ENCODE measurements at regions not wholly inside any gene's neighbourhood (a gene's known extent, or its start where the extent isn't known, plus 50 kb on each side); places are given as distances from the start of the nearest gene placed in this dataset.
"Not testable (repeated sequence)": the region's sequence is repeated elsewhere in the genome, so short reads cannot be mapped to it uniquely, and the experiment has no call there.

DNA sequence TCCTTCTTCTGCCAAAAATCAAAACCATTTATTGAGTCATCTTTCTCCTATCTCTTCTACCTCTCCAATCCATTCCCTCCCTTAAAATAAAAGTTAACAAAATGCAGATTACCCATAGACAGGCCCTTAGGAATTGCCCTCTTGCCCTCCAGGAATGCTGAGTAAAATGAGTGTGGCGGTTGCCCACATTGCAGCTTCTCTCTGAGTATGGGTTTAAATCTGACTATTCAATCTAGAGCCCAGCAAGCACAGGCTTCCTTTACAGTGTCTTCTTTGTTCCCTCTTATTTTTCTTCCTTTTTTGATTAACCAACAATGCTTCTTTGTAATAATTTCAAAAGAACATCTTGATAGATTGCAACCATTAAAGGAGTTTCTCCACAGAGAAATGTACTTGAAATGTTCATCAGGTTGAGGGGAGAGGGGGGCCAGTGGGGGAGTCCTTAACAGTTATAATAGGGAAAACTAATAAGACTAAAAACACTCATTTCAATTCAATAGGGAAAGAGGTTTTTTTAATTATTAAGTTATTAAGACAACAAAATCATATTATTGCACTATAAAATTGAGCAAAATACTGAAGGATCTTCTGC, 135.3 kb upstream of the LMCD1 start:
- no peak for DNase-seq

- no peak for DNase-seq
These were observed 133.0 kb upstream of the LMCD1 start for GRCh38 chr3:8368598-8368997.

DNA sequence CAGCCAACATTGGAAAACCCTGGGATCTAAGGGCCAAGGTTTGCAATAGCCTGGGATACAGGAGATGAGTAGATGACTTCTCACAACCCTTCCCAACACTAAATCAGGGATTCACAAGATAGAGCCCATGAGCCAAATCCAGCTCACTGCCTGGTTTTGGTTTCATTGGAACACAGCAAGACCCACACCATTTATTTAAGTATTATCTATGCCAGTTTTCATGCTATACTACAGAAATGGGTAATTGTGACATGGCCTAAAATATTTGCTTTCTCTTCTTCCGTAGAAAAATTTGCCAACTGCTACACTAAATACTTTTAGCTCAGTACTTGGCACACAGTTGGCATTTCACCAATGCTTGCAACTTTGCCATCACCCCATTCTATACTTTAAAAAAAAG, 132.0 kb upstream of the LMCD1 start:
- no peak for DNase-seq

DNA sequence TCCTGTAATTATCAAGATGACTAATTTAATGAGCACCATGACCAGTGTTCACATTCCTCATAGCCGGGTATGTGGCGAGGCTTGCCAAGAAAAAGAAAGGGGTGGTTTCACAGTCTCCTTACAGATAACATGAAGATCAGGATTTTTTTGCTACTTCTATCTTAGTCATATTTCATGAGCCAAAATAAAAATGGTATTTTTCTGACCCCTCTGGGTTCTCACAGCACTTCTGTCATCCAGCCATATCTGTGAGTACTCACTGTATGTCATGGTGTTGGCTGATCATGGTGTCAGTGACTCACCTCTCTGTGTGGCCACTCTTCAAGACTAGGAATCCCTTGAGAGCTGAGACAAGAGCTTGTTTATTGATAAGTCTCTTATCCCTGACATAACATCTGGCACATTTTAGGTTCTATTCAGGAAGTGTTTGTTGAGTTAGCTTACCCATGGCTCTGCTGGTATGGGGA, 130.5 kb upstream of the LMCD1 start:
- DNase-seq, result no peak

DNA sequence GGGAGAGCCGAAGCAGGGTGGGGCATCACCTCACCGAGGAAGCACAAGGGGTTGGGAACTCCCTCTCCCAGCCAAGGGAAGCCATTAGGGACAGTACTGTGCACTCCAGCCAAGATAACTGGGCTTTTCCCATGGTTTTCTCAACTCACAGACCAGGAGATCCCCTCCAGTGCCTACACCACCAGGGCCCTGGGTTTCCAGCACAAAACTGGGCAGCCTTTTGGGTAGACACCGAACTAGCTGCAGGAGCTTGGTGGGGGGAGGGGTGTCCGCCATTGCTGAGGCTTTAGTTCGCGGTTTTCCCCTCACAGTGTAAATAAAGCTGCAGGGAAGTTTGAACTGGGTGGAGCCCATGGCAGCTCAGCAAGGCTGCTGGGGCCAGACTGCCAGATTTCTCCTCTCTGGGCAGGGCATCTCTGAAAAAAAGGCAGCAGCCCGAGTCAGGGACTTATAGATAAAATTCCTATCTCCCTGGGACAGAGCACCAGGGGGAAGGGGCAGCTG, 129.6 kb upstream of the LMCD1 start:
- DNase-seq, result no peak

DNA sequence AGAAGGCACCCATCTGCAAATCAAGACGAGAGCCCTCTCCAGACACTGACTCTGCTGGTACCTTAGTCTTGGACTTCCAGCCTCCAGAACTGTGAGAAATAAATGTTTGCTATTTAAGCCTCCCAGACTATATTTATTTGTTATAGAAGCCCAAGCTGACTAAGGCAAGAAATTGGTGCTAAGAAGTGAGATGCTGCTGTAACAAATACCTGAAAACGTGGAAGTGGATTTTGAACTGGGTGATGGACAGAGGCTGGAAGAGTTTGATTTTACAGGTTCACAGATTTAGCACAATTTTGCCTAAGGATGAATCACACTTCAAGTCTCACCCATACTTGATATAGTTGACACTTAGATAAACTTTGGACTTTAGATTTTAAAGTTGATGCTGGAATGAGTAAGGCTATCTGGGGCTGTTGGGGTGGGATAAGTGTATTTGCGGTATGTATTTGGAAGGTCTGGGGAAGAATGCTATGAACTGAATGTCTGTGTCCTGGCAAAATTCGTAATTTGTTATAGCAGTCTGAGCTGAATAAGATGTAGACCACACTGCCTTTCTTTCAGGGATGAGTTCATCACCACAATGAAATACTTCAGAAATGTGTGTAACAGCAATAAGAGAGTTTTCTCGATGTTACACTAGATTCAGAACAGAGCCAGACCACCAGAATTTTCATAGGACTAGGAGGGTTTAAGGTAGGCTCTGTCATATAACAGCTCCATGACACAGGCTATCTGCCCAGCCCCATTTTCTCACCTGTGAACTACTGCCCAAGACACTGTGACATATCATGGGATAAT, 120.5 kb upstream of the LMCD1 start:
- no peak for DNase-seq

DNA sequence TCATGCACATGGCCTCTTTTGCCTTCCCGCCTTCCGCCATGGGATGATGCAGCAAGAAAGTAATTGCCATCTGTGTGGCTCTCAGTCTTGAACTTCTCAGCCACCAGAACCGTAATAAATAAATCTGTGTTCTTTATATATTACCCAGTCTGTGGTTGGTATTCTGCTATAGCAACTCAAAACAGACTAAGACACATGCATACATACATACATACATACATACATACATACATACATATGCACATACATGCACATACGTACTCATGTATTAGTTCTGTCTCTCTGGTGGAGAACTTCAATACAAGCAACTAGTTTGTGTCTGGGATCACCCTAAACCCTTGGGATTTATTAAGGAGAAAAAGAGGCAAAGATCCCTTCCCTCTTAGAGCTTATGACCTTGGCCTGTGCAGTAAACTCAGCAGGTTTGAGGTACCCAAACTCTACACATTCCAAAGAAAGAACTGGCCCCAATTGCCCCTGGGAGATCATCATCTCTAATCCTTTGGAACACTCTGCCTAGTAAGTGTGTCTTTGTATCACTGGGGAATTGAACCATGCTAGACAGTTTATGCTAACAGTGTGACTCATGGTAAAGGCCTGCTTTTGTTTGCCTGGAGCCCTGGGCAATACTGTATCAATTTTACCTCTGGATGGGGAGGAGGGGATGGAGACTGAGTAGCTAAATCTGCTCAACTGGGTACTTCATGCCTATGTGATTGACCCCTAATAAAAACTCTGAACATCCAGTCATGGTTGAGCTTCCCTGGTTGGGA, 115.6 kb upstream of the LMCD1 start:
- no peak for DNase-seq

GRCh38 chr3:8387571-8387970, 114.1 kb upstream of the LMCD1 start:
- DNase-seq, result no peak

DNA sequence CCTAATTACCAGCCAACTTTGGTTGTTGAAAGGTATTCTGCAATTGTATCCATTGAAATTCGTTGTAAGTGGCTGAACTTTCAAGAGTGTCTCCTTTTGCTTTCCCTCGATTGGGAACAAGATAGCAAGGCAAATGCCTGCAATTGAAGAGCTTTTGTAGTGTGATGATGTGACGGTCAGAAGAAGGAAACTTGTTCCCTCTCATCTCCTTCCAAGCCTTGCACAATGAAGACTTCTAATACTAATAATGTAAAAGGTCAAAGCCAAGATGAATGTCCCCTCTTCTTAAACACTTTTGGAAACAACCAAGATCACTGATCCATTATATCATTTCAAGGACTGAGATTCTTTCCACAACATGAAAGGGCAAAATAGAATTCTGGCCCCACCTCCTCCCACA, 101.9 kb upstream of the LMCD1 start:
- no peak for DNase-seq

- DNase-seq, result no peak
These were observed 100.7 kb upstream of the LMCD1 start for GRCh38 chr3:8400911-8401310.

DNA sequence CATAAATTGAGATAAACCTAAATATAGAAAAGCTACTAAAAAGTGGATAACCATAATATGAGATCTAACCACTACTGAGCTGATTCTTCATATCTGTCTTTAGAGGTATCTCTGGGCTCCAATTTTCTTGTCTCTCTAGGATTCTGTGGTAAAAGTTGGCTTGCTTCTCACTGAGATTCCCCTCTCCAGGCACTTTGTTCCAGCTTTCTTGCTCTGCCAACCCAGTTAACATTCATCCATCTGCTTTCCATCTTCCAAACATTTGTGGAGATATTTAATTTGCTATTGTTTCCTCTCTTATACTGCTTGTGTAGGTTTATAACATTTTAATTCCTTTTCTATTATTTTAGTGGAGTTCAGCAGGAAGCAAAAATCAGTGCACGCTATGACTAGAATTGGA, 97.6 kb upstream of the LMCD1 start:
- DNase-seq, result no peak

GRCh38 chr3:8405144-8405543, 96.5 kb upstream of the LMCD1 start:
- no peak for DNase-seq

GRCh38 chr3:8406479-8406878, 95.1 kb upstream of the LMCD1 start:
- no peak for DNase-seq

GRCh38 chr3:8413337-8413926, 88.2 kb upstream of the LMCD1 start:
- no peak for DNase-seq

- no peak for DNase-seq
These were observed 84.7 kb upstream of the LMCD1 start for GRCh38 chr3:8416965-8417364.

DNA sequence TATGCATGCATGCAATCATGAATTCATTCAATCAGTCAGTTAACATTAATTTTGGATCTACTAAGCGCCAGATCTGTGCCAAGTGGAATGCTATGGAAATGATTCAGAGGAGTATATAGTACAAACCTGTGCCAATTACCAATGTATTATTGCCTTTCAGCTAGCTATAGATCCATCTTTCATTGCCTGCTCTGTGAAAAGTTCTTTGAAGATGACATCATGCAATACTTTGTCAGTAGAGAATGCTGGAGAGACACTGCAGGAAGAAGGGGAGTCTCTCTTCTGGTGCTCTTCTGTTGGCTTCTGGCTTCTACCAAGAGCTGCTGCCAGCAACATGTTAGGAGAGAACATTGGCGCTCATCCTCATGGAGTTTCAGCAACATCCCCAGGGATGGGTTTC, 81.0 kb upstream of the LMCD1 start:
- DNase-seq, result no peak

- DNase-seq, result no peak
These were observed 80.4 kb upstream of the LMCD1 start for GRCh38 chr3:8421267-8421666.

DNA sequence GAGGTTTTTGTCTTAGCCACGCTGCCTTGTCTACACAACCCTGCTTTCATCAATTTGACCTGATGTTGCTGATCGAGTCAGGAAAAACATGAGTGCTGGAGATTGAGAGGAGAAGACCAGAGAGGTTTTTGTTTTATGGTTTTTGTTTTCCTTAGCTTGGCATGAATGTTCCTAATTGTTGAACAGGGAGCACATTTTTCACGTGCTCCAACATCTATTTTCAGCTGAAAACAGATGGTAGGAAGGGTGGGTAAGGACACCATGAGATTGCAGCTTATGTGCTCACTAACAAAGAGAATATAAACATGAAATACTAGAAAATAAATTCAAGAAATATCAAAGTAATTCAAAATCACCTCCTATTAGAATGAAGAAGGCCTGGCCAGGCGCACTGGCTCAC, 79.9 kb upstream of the LMCD1 start:
- DNase-seq, result no peak

GRCh38 chr3:8423307-8423706, 78.3 kb upstream of the LMCD1 start:
- DNase-seq, result no peak

GRCh38 chr3:8424281-8424680, 77.3 kb upstream of the LMCD1 start:
- DNase-seq, result no peak

DNA sequence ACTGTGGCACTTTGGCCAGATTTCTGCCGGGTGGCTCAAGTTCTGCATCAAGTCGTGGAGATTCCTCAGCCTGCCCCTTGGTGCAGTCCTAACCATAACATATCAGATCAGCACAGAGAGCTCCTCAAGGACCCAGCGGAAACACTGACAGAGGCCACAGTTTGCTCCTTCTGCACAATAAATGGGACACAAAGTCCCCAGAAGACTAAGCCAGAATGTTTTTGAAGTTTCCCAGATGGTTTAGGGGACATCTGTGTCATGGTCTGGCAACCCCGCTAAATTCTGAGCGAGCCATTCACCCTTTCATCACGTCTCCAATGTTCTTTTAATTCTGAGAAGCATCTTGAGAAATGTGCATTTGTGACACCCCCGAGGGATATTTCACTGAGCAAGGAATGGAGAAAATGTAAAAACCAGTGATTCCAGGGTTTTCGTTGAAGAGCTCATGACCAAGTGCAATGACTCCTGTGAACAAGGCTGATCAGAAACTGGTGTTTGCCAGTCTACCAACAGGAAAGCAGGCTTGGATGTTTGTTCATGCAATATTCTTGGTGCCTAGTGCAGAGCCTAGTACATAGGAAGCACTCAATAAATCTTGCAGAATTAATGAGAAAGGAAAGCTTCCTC, 64.8 kb upstream of the LMCD1 start:
- no peak for DNase-seq

- DNase-seq, result no peak
These were observed 63.0 kb upstream of the LMCD1 start for GRCh38 chr3:8438507-8439079.

DNA sequence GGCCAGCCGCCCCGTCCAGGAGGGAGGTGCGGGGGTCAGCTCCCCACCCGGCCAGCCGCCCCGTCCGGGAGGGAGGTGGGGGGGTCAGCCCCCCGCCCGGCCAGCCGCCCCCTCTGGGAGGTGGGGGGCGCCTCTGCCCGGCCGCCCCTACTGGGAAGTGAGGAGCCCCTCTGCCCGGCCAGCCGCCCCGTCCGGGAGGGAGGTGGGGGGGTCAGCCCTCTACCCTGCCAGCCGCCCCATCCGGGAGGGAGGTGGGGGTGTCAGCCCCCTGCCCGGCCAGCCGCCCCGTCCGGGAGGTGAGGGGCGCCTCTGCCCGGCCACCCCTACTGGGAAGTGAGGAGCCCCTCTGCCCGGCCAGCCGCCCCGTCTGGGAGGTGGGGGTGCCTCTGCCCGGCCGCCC, 61.5 kb upstream of the LMCD1 start:
- not testable (repeated sequence) for DNase-seq

Measured in SHP77 treated with DMSO at 0.1 percent for 48 hours (cell line).